ENCODE measurements at regions not wholly inside any gene's neighbourhood (a gene's known extent, or its start where the extent isn't known, plus 50 kb on each side); places are given as distances from the start of the nearest gene placed in this dataset.

DNA sequence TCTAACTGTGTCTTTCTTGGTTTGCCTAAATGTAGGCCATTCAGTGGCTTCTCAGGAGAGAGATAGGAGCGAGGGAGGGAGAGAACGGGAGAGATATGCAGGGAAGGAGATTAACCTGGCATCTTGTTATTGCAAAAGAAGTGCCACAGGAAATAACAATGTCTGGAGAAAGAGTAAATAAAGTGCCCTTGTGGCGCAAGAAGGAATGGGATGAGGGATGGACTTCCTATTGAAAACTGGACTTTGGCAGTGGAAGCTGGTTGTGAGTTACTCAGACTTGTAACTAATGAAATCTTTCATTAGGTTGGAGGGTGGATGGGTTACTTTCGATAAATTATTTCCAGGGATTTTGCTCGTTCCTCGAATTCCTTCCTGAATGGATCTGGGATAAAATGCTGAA lies 136.1 kb downstream of the LACC1 start:
- no peak overlapping the region for H4K8ac ChIP-seq (replicated peaks; ENCODE audit: insufficient read length, low read depth, low read length)
- Mint-ChIP-seq H3K27ac (no peak overlapping the region), H3K27me3 (ENCODE audit: low read depth) (no peaks in the 10 kb centered on the region), H3K4me3 (no peak overlapping the region), H3K36me3 (ENCODE audit: insufficient read depth in 1 of 3, low read depth in 3 of 3) (no peaks in the 10 kb centered on the region; a peak in 1 of 7 replicates), H3K9me3 (no peaks in the 10 kb centered on the region), H3K4me1 (peaks cover 7 to 10% of the 10 kb centered on the region in 2 experiments)
- no peaks in the 10 kb centered on the region for H3K79me2 ChIP-seq (ENCODE audit: insufficient read depth, low read length)
- no peak overlapping the region for H3K9ac ChIP-seq (ENCODE audit: extremely low read depth, insufficient read length, low read length)
- H3K23me2 ChIP-seq (ENCODE audit: insufficient read length, low read depth, low read length, poor library complexity, severe bottlenecking) = no peaks in the 10 kb centered on the region
- no peak overlapping the region for H4K5ac ChIP-seq (ENCODE audit: insufficient read length, low read depth, low read length)
- no peak overlapping the region for H3K4ac ChIP-seq (ENCODE audit: low read depth, low read length)
- H3K4me1 ChIP-seq (ENCODE audit: insufficient read depth, low read length) = no peaks in the 10 kb centered on the region
- no peak overlapping the region for H3K18ac ChIP-seq (ENCODE audit: insufficient read length, low read depth, low read length)
- no peak overlapping the region for H2AFZ ChIP-seq (ENCODE audit: low read length)
- TF ChIP-seq, protein P1, sequence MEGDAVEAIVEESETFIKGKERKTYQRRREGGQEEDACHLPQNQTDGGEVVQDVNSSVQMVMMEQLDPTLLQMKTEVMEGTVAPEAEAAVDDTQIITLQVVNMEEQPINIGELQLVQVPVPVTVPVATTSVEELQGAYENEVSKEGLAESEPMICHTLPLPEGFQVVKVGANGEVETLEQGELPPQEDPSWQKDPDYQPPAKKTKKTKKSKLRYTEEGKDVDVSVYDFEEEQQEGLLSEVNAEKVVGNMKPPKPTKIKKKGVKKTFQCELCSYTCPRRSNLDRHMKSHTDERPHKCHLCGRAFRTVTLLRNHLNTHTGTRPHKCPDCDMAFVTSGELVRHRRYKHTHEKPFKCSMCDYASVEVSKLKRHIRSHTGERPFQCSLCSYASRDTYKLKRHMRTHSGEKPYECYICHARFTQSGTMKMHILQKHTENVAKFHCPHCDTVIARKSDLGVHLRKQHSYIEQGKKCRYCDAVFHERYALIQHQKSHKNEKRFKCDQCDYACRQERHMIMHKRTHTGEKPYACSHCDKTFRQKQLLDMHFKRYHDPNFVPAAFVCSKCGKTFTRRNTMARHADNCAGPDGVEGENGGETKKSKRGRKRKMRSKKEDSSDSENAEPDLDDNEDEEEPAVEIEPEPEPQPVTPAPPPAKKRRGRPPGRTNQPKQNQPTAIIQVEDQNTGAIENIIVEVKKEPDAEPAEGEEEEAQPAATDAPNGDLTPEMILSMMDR (conservative IDR thresholded peaks at IDR 0.05) = no peak
- no peak overlapping the region for H2BK120ac ChIP-seq (ENCODE audit: low read depth, low read length, poor library complexity, severe bottlenecking)
- no peaks in the 10 kb centered on the region for H3K79me1 ChIP-seq (ENCODE audit: insufficient read depth, low read depth, low read length, poor library complexity, severe bottlenecking)
- no peak overlapping the region for H3K14ac ChIP-seq (ENCODE audit: insufficient read depth, low read length)
- no peak overlapping the region for H3T11ph ChIP-seq (ENCODE audit: low read length)
- H3K27me3 ChIP-seq (ENCODE audit: insufficient read depth, low read length) = no peaks in the 10 kb centered on the region
- H2AK5ac ChIP-seq (ENCODE audit: insufficient read length, low read length) = no peak overlapping the region
- no peak overlapping the region for H2BK15ac ChIP-seq (ENCODE audit: low read depth, low read length)
- H2BK5ac ChIP-seq (ENCODE audit: insufficient read length, low read length) = no peak overlapping the region
- H3K56ac ChIP-seq (ENCODE audit: insufficient read length, low read depth, low read length) = no peak overlapping the region
- no peak overlapping the region for H2BK12ac ChIP-seq (ENCODE audit: insufficient read length, low read depth, low read length)
- H3K9me3 ChIP-seq (ENCODE audit: control insufficient read depth, low read depth, low read length) = no peaks in the 10 kb centered on the region
- no peak for DNase-seq
- no peak overlapping the region for H3K23ac ChIP-seq (ENCODE audit: insufficient read length, low read depth, low read length)
- H2BK20ac ChIP-seq (ENCODE audit: low read depth, low read length, poor library complexity, severe bottlenecking) = no peak overlapping the region
- H4K20me1 ChIP-seq (ENCODE audit: control insufficient read depth, insufficient read depth, insufficient read length) = no peaks in the 10 kb centered on the region
- no peak overlapping the region for H3K4me2 ChIP-seq (ENCODE audit: insufficient read depth, insufficient read length, low read length)
- no CpG with 5 or more reads among the region's 6 CpGs for WGBS (ENCODE audit: extremely low coverage, insufficient read length, low lambda C conversion rate)
- H4K91ac ChIP-seq (ENCODE audit: insufficient read length, low read depth, low read length) = no peak overlapping the region
- H3K27ac ChIP-seq (ENCODE audit: insufficient read length, low read depth, low read length) = no peak overlapping the region

All from H9 (cell line).